HL-60 (cell line): ENCODE measurements at regions not wholly inside any gene's neighbourhood (a gene's known extent, or its start where the extent isn't known, plus 50 kb on each side); places are given as distances from the start of the nearest gene placed in this dataset.

Source experiments
- CTCF ChIP-seq: IDR thresholded peaks from one replicate; pipeline ENCODE4 v1.5.1; 2011; ENCODE audit warnings: low read length, control low read depth, inconsistent platforms; ENCODE audit not compliant: insufficient read depth
- GABPA ChIP-seq: IDR thresholded peaks from 2 replicates; pipeline ENCODE4 v1.6.1; 2012; ENCODE audit warnings: low read depth
- POLR2AphosphoS5 ChIP-seq: IDR thresholded peaks from 2 replicates; pipeline ENCODE4 v1.6.1; 2012; ENCODE audit warnings: low read depth
- TF ChIP-seq, protein P1 (sequence below): IDR thresholded peaks from 2 replicates; pipeline ENCODE4 v1.6.1; 2012; ENCODE audit warnings: low read depth; ENCODE audit not compliant: insufficient replicate concordance

DNA sequence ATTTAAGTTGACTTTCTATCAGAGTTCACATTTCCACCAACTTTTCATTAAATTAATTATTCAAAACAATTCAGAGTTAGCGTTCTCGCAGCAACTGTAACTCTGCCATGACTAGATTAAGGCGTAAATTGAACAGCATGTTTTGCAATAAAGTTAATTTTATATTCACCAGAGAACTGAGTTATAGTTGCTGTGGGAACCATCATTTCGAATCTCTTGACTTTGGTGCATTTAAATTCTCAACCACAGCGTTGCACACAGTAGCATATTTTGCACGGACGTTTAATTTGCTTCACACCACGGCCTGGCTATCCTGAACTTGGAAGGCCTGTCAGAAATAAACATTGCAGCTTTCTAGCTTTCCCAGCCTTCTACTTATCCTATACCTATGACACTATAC, 144.3 kb upstream of the WWC1 start:
- TF ChIP-seq CTCF (no peak), POLR2AphosphoS5 (no peak), GABPA (no peak)
- TF ChIP-seq, protein P1, sequence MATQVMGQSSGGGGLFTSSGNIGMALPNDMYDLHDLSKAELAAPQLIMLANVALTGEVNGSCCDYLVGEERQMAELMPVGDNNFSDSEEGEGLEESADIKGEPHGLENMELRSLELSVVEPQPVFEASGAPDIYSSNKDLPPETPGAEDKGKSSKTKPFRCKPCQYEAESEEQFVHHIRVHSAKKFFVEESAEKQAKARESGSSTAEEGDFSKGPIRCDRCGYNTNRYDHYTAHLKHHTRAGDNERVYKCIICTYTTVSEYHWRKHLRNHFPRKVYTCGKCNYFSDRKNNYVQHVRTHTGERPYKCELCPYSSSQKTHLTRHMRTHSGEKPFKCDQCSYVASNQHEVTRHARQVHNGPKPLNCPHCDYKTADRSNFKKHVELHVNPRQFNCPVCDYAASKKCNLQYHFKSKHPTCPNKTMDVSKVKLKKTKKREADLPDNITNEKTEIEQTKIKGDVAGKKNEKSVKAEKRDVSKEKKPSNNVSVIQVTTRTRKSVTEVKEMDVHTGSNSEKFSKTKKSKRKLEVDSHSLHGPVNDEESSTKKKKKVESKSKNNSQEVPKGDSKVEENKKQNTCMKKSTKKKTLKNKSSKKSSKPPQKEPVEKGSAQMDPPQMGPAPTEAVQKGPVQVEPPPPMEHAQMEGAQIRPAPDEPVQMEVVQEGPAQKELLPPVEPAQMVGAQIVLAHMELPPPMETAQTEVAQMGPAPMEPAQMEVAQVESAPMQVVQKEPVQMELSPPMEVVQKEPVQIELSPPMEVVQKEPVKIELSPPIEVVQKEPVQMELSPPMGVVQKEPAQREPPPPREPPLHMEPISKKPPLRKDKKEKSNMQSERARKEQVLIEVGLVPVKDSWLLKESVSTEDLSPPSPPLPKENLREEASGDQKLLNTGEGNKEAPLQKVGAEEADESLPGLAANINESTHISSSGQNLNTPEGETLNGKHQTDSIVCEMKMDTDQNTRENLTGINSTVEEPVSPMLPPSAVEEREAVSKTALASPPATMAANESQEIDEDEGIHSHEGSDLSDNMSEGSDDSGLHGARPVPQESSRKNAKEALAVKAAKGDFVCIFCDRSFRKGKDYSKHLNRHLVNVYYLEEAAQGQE = no peak
